ENCODE measurements at regions not wholly inside any gene's neighbourhood (a gene's known extent, or its start where the extent isn't known, plus 50 kb on each side); places are given as distances from the start of the nearest gene placed in this dataset.
A peak's percentile ranks its signal among the peaks of the same experiment; 100 is the strongest.
"Not testable (repeated sequence)": the region's sequence is repeated elsewhere in the genome, so short reads cannot be mapped to it uniquely, and the experiment has no call there.

GRCh38 chr13:18964942-18965341 lies 216.7 kb downstream of the TUBA3C start:
- H3K27ac ChIP-seq, result no peak overlapping the region
- DNase-seq, result peak in 1 of 2 donors; percentile 22
- no peak overlapping the region for H3K4me3 ChIP-seq
- no peaks in the 10 kb centered on the region for H3K4me1 ChIP-seq
- H3K36me3 ChIP-seq, result no peaks in the 10 kb centered on the region
- peaks cover 0 to 9% (median 0%) of the 10 kb centered on the region in 4 donors for H3K9me3 ChIP-seq
- H3K27me3 ChIP-seq, result no peaks in the 10 kb centered on the region
- 72 to 86% methylated on average over 9 to 11 of the region's 11 CpGs for WGBS, 2 donors
- no peak for TF ChIP-seq POLR2A (IDR thresholded peaks at IDR 0.05)
- TF ChIP-seq, protein P1, sequence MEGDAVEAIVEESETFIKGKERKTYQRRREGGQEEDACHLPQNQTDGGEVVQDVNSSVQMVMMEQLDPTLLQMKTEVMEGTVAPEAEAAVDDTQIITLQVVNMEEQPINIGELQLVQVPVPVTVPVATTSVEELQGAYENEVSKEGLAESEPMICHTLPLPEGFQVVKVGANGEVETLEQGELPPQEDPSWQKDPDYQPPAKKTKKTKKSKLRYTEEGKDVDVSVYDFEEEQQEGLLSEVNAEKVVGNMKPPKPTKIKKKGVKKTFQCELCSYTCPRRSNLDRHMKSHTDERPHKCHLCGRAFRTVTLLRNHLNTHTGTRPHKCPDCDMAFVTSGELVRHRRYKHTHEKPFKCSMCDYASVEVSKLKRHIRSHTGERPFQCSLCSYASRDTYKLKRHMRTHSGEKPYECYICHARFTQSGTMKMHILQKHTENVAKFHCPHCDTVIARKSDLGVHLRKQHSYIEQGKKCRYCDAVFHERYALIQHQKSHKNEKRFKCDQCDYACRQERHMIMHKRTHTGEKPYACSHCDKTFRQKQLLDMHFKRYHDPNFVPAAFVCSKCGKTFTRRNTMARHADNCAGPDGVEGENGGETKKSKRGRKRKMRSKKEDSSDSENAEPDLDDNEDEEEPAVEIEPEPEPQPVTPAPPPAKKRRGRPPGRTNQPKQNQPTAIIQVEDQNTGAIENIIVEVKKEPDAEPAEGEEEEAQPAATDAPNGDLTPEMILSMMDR (IDR thresholded peaks at IDR 0.05), result no peak
- no peak for TF ChIP-seq EP300 (IDR thresholded peaks at IDR 0.05)
- no peak for TF ChIP-seq POLR2AphosphoS5 (IDR thresholded peaks at IDR 0.05)
- no peak for ATAC-seq (ENCODE audit: low FRiP score in 2 of 2)

DNA sequence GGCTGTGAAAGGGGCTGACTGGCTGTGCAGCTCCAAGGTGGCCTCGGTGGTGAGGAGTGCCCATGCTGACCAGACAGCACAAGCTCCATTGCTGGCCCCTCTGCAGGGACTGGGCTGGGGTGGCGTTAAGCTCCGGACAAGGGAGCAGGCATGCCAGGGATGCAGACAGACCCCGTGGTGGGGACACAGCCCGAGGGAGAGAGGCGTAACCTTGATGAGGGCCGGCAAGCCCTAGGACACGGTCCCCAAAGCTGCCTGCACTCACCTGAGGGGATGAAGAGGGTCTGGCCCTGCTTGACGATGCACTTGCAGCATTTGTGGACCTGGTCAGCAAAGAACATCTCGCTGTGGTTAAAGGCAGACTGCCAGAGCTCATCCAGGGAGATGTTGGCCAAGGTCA lies 217.9 kb downstream of the TUBA3C start:
- peak in 1 of 2 donors; percentile 44 for DNase-seq
- H3K4me3 ChIP-seq; ATAC-seq (ENCODE audit: low FRiP score in 2 of 2); H3K27ac ChIP-seq; H3K36me3 ChIP-seq; H3K27me3 ChIP-seq; H3K4me1 ChIP-seq: not testable (repeated sequence)
- peaks cover 0 to 22% (median 8%) of the 10 kb centered on the region in 4 donors for H3K9me3 ChIP-seq
- 67 to 93% methylated on average over 3 to 10 of the region's 10 CpGs for WGBS, 2 donors

- TF ChIP-seq POLR2A (IDR thresholded peaks at IDR 0.05), result no peak
- TF ChIP-seq, protein P1 (IDR thresholded peaks at IDR 0.05), result no peak
- TF ChIP-seq POLR2AphosphoS5 (IDR thresholded peaks at IDR 0.05), result no peak
- no peak for TF ChIP-seq EP300 (IDR thresholded peaks at IDR 0.05)
- DNase-seq (peak in 1 of 2 donors; percentile 46), ATAC-seq (ENCODE audit: low FRiP score in 2 of 2) (no peak)
- H3K36me3 ChIP-seq, result no peaks in the 10 kb centered on the region
- H3K27ac ChIP-seq, result no peak overlapping the region
- WGBS, 2 donors, result 87% methylated on average over 14 of the region's 16 CpGs; no CpG with 5 or more reads in 1 of the 2 donors
- no peaks in the 10 kb centered on the region for H3K27me3 ChIP-seq
- peaks cover 0 to 36% (median 16%) of the 10 kb centered on the region in 4 donors for H3K9me3 ChIP-seq
- H3K4me1 ChIP-seq, result no peaks in the 10 kb centered on the region
- H3K4me3 ChIP-seq, result no peak overlapping the region
Observed at GRCh38 chr13:18962168-18962734, 219.4 kb downstream of the TUBA3C start.

DNA sequence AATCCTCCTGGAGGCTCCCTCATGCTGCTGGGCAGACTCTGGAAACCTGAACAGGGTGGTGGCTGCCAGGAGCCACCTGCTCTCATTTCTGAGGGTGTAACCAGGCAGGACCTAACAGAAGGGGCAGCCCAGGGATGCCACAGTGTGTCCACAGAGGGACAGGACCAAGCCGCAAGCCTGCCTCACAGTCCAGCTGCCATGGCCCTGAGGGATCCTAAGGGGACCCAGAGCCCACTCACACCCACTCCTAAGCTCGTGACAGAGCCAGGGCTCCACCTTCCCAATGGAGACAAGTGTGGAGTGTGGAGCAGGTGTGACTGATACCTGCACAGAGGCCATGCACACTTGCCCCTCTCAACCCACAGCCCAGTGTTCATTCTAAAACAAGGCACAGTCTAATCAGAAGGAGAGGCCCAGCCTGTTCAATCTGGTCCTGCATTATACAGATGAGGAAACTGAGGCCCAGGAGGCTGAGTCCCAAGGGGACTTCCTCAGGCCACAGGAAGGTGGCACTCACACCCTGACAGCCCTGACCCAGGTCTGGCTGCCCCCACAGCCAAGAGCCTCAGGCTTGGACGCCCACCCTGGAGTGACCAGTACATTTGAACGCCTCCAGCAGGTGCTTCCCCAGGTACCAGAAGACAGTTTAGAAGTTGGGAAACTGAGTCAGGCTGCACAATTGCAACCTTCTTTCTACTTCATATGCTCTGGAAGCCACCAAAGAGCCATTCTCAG lies 220.1 kb downstream of the TUBA3C start:
- ATAC-seq (ENCODE audit: low FRiP score in 2 of 2) (no peak), DNase-seq (no peak)
- H3K36me3 ChIP-seq, result no peaks in the 10 kb centered on the region
- peaks cover 0 to 36% (median 16%) of the 10 kb centered on the region in 4 donors for H3K9me3 ChIP-seq
- H3K27me3 ChIP-seq, result no peaks in the 10 kb centered on the region
- no peaks in the 10 kb centered on the region for H3K4me1 ChIP-seq
- no peak overlapping the region for H3K27ac ChIP-seq
- 43 to 52% methylated on average over 1 to 4 of the region's 4 CpGs for WGBS, 2 donors
- TF ChIP-seq POLR2A (IDR thresholded peaks at IDR 0.05) (no peak), POLR2AphosphoS5 (IDR thresholded peaks at IDR 0.05) (no peak), EP300 (IDR thresholded peaks at IDR 0.05) (no peak)
- TF ChIP-seq, protein P1 (IDR thresholded peaks at IDR 0.05), result no peak
- H3K4me3 ChIP-seq, result no peak overlapping the region

DNA sequence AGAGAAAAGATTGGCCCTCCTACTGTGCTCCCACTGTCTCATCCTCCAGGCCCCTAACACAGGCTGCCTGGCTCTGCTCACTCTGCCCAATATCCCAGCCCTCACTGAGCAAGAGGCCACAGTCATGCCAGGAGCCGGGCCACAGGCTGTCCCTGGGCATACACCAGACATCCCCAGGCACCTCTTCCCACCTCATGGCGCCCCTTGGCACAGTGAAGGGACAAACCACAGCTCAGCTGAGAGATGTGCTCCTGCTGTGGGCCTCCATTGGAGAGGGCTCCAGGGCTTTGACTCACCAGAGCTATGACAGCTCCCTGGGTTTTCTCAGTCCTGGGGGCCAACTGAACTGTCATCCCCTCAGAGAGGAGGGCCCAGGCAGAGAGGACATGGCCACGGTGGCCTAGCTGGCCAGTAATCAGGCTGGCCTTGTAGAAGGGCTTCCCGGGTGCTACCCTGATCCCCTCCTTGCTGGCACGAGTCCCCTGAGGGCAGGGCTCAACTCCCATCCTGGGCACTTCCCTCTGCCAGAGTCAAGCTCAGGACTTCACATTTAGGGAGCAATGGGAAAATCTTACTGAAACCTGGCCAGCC lies 220.9 kb downstream of the TUBA3C start:
- Histone ChIP-seq H3K27me3 (no peaks in the 10 kb centered on the region), H3K36me3 (no peaks in the 10 kb centered on the region), H3K4me3 (no peak overlapping the region), H3K9me3 (peaks cover 0 to 36% (median 16%) of the 10 kb centered on the region in 4 donors), H3K27ac (no peak overlapping the region), H3K4me1 (no peaks in the 10 kb centered on the region)
- ATAC-seq (ENCODE audit: low FRiP score in 2 of 2) (no peak), DNase-seq (peak in 1 of 2 donors; percentile 27)
- 69% methylated on average over 5 of the region's 5 CpGs; no CpG with 5 or more reads in 1 of the 2 donors for WGBS, 2 donors
- TF ChIP-seq EP300 (IDR thresholded peaks at IDR 0.05) (no peak), POLR2A (IDR thresholded peaks at IDR 0.05) (no peak)
